SK-N-SH treated with all-trans-retinoic acid at 6 μM for 48 hours (cell line): ENCODE measurements at regions not wholly inside any gene's neighbourhood (a gene's known extent, or its start where the extent isn't known, plus 50 kb on each side); places are given as distances from the start of the nearest gene placed in this dataset.

Experiments used
- ATAC-seq: fragments of 200-7000 bp; cut with Tn5 transposase; 3 replicates; pipeline ENCODE4 v1.9.1; 2020; ENCODE audit warnings: mild to moderate bottlenecking, moderate library complexity
- ARNTL ChIP-seq: fragments of 450-650 bp; formaldehyde crosslinking; IDR thresholded peaks from 2 replicates; pipeline ENCODE4 v1.5.0; 2020; ENCODE audit warnings: low read depth, mild to moderate bottlenecking, moderate library complexity, borderline replicate concordance
- BACH2 ChIP-seq: fragments of 250-450 bp; sonication (Bioruptor Pico); IDR thresholded peaks from 2 replicates; pipeline ENCODE4 v1.9.0; 2021; ENCODE audit warnings: mild to moderate bottlenecking, borderline replicate concordance
- CREB5 ChIP-seq: fragments of 250-450 bp; sonication (Bioruptor Pico); IDR thresholded peaks from 2 replicates; pipeline ENCODE4 v1.5.1; 2020; ENCODE audit warnings: low read depth, mild to moderate bottlenecking, moderate library complexity
- CSDC2 ChIP-seq: fragments of 250-450 bp; sonication (Bioruptor Pico); IDR thresholded peaks from 2 replicates; pipeline ENCODE4 v1.5.0; 2020; ENCODE audit warnings: mild to moderate bottlenecking, moderate library complexity
- CSRNP3 ChIP-seq: fragments of 250-450 bp; sonication (Bioruptor Pico); IDR thresholded peaks from 2 replicates; pipeline ENCODE4 v1.5.1; 2021; ENCODE audit warnings: mild to moderate bottlenecking, moderate library complexity
- ESRRG ChIP-seq: fragments of 250-450 bp; sonication (Bioruptor Pico); IDR thresholded peaks from 2 replicates; pipeline ENCODE4 v1.6.1; 2021; ENCODE audit warnings: mild to moderate bottlenecking
- GLIS3 ChIP-seq: fragments of 250-450 bp; sonication (Bioruptor Pico); IDR thresholded peaks from 2 replicates; pipeline ENCODE4 v1.5.0; 2020; ENCODE audit warnings: mild to moderate bottlenecking, moderate library complexity
- ISL1 ChIP-seq: fragments of 250-450 bp; sonication (Bioruptor Pico); IDR thresholded peaks from 2 replicates; pipeline ENCODE4 v2.1.2; 2022; ENCODE audit warnings: mild to moderate bottlenecking, moderate library complexity
- OSR1 ChIP-seq: fragments of 250-450 bp; sonication (Bioruptor Pico); IDR thresholded peaks from 2 replicates; pipeline ENCODE4 v1.8.0; 2022; ENCODE audit warnings: moderate library complexity, mild to moderate bottlenecking, inconsistent platforms
- PATZ1 ChIP-seq: fragments of 250-450 bp; sonication (Bioruptor Pico); IDR thresholded peaks from 2 replicates; pipeline ENCODE4 v1.8.0; 2020; ENCODE audit warnings: mild to moderate bottlenecking, moderate library complexity, borderline replicate concordance
- SNAI2 ChIP-seq: fragments of 250-450 bp; sonication (Bioruptor Pico); IDR thresholded peaks from 2 replicates; pipeline ENCODE4 v1.5.0; 2020; ENCODE audit warnings: mild to moderate bottlenecking, moderate library complexity
- TCF4 ChIP-seq: fragments of 250-450 bp; sonication (Bioruptor Pico); IDR thresholded peaks from 2 replicates; pipeline ENCODE4 v1.8.0; 2021; ENCODE audit warnings: mild to moderate bottlenecking, moderate library complexity, borderline replicate concordance
- TOX ChIP-seq: fragments of 250-450 bp; sonication (Bioruptor Pico); IDR thresholded peaks from 2 replicates; pipeline ENCODE4 v1.8.0; 2021; ENCODE audit warnings: mild to moderate bottlenecking, moderate library complexity, borderline replicate concordance
- ZC3H10 ChIP-seq: fragments of 250-450 bp; sonication (Bioruptor Pico); IDR thresholded peaks from 2 replicates; pipeline ENCODE4 v1.5.1; 2021; ENCODE audit warnings: mild to moderate bottlenecking, moderate library complexity
- ZFP3 ChIP-seq: fragments of 250-450 bp; sonication (Bioruptor Pico); IDR thresholded peaks from 2 replicates; pipeline ENCODE4 v1.5.0; 2020; ENCODE audit warnings: mild to moderate bottlenecking, moderate library complexity
- ZFP30 ChIP-seq: fragments of 450-650 bp; formaldehyde crosslinking; IDR thresholded peaks from 2 replicates; pipeline ENCODE4 v1.5.0; 2022; ENCODE audit warnings: mild to moderate bottlenecking, moderate library complexity
- ZNF565 ChIP-seq: fragments of 450-650 bp; formaldehyde crosslinking; conservative IDR thresholded peaks from 2 replicates; pipeline ENCODE4 v1.5.0; 2020; ENCODE audit warnings: low read depth, mild to moderate bottlenecking, moderate library complexity
- ZNF70 ChIP-seq: fragments of 450-650 bp; formaldehyde crosslinking; IDR thresholded peaks from 2 replicates; pipeline ENCODE4 v1.5.0; 2020; ENCODE audit warnings: mild to moderate bottlenecking, moderate library complexity
- ZNF8 ChIP-seq: fragments of 450-650 bp; formaldehyde crosslinking; IDR thresholded peaks from 2 replicates; pipeline ENCODE4 v1.5.0; 2020; ENCODE audit warnings: mild to moderate bottlenecking, moderate library complexity
- TF ChIP-seq, protein P1 (sequence below): fragments of 250-450 bp; sonication (Bioruptor Pico); IDR thresholded peaks from 2 replicates; pipeline ENCODE4 v1.5.0; 2020; ENCODE audit warnings: mild to moderate bottlenecking, moderate library complexity
- TF ChIP-seq, protein P2 (sequence below): fragments of 250-450 bp; sonication (Bioruptor Pico); IDR thresholded peaks from 2 replicates; pipeline ENCODE4 v1.8.0; 2021; ENCODE audit warnings: low read depth, mild to moderate bottlenecking, moderate library complexity, borderline replicate concordance

- no peak for TF ChIP-seq CSRNP3 (CRISPR knock-in tag)
- TF ChIP-seq ARNTL: no peak
- no peak for TF ChIP-seq GLIS3 (CRISPR knock-in tag)
Measured at GRCh38 chr13:53200075-53200474, 171.5 kb downstream of the OLFM4 start (continued).

DNA sequence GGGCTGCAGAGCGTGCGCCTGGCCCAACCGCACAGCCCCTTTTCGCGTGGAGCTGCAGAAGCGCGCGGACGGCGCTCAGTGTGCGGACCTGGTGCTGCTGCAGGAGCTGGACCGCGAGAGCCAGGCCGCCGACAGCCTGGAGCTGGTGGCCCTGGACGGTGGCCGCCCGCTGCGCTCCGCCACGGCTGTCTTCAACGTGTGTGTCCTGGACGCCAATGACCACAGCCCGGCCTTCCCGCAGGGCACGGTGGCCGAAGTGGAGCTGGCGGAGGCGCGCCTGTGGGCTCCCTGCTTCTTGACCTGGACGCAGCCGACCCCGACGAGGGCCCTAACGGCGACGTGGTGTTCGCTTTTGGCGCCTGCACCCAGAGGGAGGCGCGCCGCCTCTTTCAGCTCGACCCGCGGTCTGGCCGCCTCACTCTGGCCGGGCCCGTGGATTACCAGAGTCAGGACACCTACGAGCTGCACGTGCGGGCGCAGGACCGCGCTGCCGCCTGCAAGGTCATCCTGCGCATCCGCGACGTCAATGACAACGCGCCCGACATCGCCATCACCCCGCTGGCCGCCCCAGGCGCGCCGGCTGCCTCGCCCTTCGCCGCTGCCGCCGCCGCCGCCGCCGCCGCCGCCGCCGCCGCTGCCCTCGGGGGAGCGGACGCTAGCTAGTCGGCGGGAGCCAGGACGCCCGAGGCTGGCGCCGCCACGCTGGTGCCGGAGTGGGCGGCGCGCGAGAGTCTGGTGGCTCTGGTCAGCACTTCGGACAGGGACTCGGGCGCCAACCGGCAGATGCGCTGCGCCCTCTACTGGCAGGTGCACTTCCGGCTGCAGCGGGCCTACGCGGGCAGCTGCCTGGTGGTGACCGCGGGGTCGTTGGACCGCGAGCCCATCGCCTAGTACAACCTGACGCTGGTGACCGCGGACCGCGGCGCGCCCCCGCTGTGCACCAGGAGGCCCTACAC lies 172.2 kb downstream of the OLFM4 start:
- TF ChIP-seq ESRRG (CRISPR knock-in tag) (no peak), GLIS3 (CRISPR knock-in tag) (no peak), ZNF70 (CRISPR knock-in tag) (no peak), CREB5 (CRISPR knock-in tag) (no peak), PATZ1 (no peak), TCF4 (no peak), CSRNP3 (CRISPR knock-in tag) (no peak), ZNF8 (CRISPR knock-in tag) (no peak), BACH2 (no peak), SNAI2 (no peak), TOX (CRISPR knock-in tag) (no peak), ZFP30 (no peak), OSR1 (CRISPR knock-in tag) (no peak), ZFP3 (CRISPR knock-in tag) (no peak), ISL1 (CRISPR knock-in tag) (no peak), ZC3H10 (CRISPR knock-in tag) (no peak), CSDC2 (CRISPR knock-in tag) (no peak), ZNF565 (no peak)
- TF ChIP-seq, protein P1, sequence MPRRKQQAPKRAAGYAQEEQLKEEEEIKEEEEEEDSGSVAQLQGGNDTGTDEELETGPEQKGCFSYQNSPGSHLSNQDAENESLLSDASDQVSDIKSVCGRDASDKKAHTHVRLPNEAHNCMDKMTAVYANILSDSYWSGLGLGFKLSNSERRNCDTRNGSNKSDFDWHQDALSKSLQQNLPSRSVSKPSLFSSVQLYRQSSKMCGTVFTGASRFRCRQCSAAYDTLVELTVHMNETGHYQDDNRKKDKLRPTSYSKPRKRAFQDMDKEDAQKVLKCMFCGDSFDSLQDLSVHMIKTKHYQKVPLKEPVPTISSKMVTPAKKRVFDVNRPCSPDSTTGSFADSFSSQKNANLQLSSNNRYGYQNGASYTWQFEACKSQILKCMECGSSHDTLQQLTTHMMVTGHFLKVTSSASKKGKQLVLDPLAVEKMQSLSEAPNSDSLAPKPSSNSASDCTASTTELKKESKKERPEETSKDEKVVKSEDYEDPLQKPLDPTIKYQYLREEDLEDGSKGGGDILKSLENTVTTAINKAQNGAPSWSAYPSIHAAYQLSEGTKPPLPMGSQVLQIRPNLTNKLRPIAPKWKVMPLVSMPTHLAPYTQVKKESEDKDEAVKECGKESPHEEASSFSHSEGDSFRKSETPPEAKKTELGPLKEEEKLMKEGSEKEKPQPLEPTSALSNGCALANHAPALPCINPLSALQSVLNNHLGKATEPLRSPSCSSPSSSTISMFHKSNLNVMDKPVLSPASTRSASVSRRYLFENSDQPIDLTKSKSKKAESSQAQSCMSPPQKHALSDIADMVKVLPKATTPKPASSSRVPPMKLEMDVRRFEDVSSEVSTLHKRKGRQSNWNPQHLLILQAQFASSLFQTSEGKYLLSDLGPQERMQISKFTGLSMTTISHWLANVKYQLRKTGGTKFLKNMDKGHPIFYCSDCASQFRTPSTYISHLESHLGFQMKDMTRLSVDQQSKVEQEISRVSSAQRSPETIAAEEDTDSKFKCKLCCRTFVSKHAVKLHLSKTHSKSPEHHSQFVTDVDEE: no peak
- TF ChIP-seq, protein P2, sequence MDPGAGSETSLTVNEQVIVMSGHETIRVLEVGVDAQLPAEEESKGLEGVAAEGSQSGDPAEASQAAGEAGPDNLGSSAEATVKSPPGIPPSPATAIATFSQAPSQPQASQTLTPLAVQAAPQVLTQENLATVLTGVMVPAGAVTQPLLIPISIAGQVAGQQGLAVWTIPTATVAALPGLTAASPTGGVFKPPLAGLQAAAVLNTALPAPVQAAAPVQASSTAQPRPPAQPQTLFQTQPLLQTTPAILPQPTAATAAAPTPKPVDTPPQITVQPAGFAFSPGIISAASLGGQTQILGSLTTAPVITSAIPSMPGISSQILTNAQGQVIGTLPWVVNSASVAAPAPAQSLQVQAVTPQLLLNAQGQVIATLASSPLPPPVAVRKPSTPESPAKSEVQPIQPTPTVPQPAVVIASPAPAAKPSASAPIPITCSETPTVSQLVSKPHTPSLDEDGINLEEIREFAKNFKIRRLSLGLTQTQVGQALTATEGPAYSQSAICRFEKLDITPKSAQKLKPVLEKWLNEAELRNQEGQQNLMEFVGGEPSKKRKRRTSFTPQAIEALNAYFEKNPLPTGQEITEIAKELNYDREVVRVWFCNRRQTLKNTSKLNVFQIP (CRISPR knock-in tag): no peak
- no peak for ATAC-seq
